GM19467 (cell line): ENCODE measurements at regions not wholly inside any gene's neighbourhood (a gene's known extent, or its start where the extent isn't known, plus 50 kb on each side); places are given as distances from the start of the nearest gene placed in this dataset.

Experiments used
- ATAC-seq: cut with Tn5 transposase; IDR thresholded peaks from one replicate; pipeline ENCODE4 v1.9.1; 2021; ENCODE audit warnings: mild to moderate bottlenecking, moderate library complexity; ENCODE audit not compliant: unreplicated experiment

GRCh38 chr9:110133059-110133458, 74.9 kb downstream of the C9orf152 start:
- ATAC-seq = no peak

GRCh38 chr9:110133608-110134210, 74.2 kb downstream of the C9orf152 start:
- ATAC-seq = no peak

GRCh38 chr9:110135846-110136245, 72.1 kb downstream of the C9orf152 start:
- no peak for ATAC-seq

- ATAC-seq = no peak
Observed at GRCh38 chr9:110136802-110137201, 71.2 kb downstream of the C9orf152 start.

GRCh38 chr9:110140276-110140675, 67.7 kb downstream of the C9orf152 start:
- no peak for ATAC-seq

GRCh38 chr9:110141227-110141793, 66.6 kb downstream of the C9orf152 start:
- ATAC-seq = no peak

GRCh38 chr9:110142253-110142652, 65.7 kb downstream of the C9orf152 start:
- ATAC-seq = no peak

- ATAC-seq = no peak
Observed at GRCh38 chr9:110142868-110143481, 65.0 kb downstream of the C9orf152 start.

- peak; percentile 48 for ATAC-seq
Observed at GRCh38 chr9:110143485-110143884, 64.5 kb downstream of the C9orf152 start.

GRCh38 chr9:110143950-110144545, 63.9 kb downstream of the C9orf152 start:
- ATAC-seq = peak; percentile 43

- no peak for ATAC-seq
Observed at GRCh38 chr9:110146373-110146772, 61.6 kb downstream of the C9orf152 start.

GRCh38 chr9:110148384-110148783, 59.6 kb downstream of the C9orf152 start:
- peak; percentile 67 for ATAC-seq

GRCh38 chr9:110148891-110149290, 59.1 kb downstream of the C9orf152 start:
- no peak for ATAC-seq
